ENCODE measurements at regions not wholly inside any gene's neighbourhood (a gene's known extent, or its start where the extent isn't known, plus 50 kb on each side); places are given as distances from the start of the nearest gene placed in this dataset.
"Not testable (repeated sequence)": the region's sequence is repeated elsewhere in the genome, so short reads cannot be mapped to it uniquely, and the experiment has no call there.

GRCh38 chr4:128437023-128437422, 149.4 kb upstream of the PGRMC2 start:
- DNase-seq, result not testable (repeated sequence)

- DNase-seq, result not testable (repeated sequence)
Observed at GRCh38 chr4:128429023-128429613, 141.5 kb upstream of the PGRMC2 start.

- DNase-seq, result no peak
Observed at GRCh38 chr4:128428397-128428796, 140.8 kb upstream of the PGRMC2 start.

- no peak for DNase-seq
Observed at GRCh38 chr4:128427832-128428366, 140.3 kb upstream of the PGRMC2 start.

- DNase-seq, result no peak
Observed at GRCh38 chr4:128424527-128425497, 137.2 kb upstream of the PGRMC2 start.

- not testable (repeated sequence) for DNase-seq
Observed at GRCh38 chr4:128422296-128422695, 134.7 kb upstream of the PGRMC2 start.

GRCh38 chr4:128416921-128417320, 129.3 kb upstream of the PGRMC2 start:
- no peak for DNase-seq

- no peak for DNase-seq
Observed at GRCh38 chr4:128410037-128410436, 122.4 kb upstream of the PGRMC2 start.

GRCh38 chr4:128403586-128403985, 116.0 kb upstream of the PGRMC2 start:
- no peak for DNase-seq

- DNase-seq, result no peak
Observed at GRCh38 chr4:128394778-128395177, 107.2 kb upstream of the PGRMC2 start.

GRCh38 chr4:128393101-128393704, 105.6 kb upstream of the PGRMC2 start:
- no peak for DNase-seq

- no peak for DNase-seq
Observed at GRCh38 chr4:128390475-128390996, 102.9 kb upstream of the PGRMC2 start.

GRCh38 chr4:128388796-128389195, 101.2 kb upstream of the PGRMC2 start:
- DNase-seq, result no peak

GRCh38 chr4:128388352-128388630, 100.7 kb upstream of the PGRMC2 start:
- DNase-seq, result no peak

- no peak for DNase-seq
Observed at GRCh38 chr4:128387600-128388351, 100.2 kb upstream of the PGRMC2 start.

GRCh38 chr4:128386761-128387599, 99.4 kb upstream of the PGRMC2 start:
- no peak for DNase-seq

GRCh38 chr4:128385683-128386304, 98.2 kb upstream of the PGRMC2 start:
- no peak for DNase-seq

- no peak for DNase-seq
Observed at GRCh38 chr4:128384765-128385598, 97.4 kb upstream of the PGRMC2 start.

- no peak for DNase-seq
Observed at GRCh38 chr4:128384091-128384520, 96.5 kb upstream of the PGRMC2 start.
